RWPE1 (cell line): ENCODE measurements at regions not wholly inside any gene's neighbourhood (a gene's known extent, or its start where the extent isn't known, plus 50 kb on each side); places are given as distances from the start of the nearest gene placed in this dataset.
"Not testable (repeated sequence)": the region's sequence is repeated elsewhere in the genome, so short reads cannot be mapped to it uniquely, and the experiment has no call there.

Source experiments
- CTCF ChIA-PET: fragments of 350-600 bp; sonication (Branson Sonifier 250); formaldehyde crosslinking; extraction: SDS; loops from one replicate; lab custom pipeline; 2021; lab: Yijun Ruan, JAX
- POLR2A ChIA-PET: fragments of 400-600 bp; formaldehyde crosslinking; extraction: SDS; loops from one replicate; lab custom pipeline; 2020; ENCODE audit warnings: antibody characterized with exemption; ENCODE audit not compliant: low non-redundant PET; lab: Yijun Ruan, JAX
- DNase-seq: peaks from one replicate; pipeline ENCODE4 v3.0.0; 2012; ENCODE audit warnings: low spot score
- H3K27ac ChIP-seq: fragments of 450-650 bp; 2 replicates; pipeline ENCODE4 v1.5.1; 2017
- TF ChIP-seq, protein P1 (sequence below): fragments of 450-650 bp; conservative IDR thresholded peaks from 2 replicates; pipeline ENCODE4 v1.5.1; 2017; ENCODE audit warnings: low read depth, mild to moderate bottlenecking

DNA sequence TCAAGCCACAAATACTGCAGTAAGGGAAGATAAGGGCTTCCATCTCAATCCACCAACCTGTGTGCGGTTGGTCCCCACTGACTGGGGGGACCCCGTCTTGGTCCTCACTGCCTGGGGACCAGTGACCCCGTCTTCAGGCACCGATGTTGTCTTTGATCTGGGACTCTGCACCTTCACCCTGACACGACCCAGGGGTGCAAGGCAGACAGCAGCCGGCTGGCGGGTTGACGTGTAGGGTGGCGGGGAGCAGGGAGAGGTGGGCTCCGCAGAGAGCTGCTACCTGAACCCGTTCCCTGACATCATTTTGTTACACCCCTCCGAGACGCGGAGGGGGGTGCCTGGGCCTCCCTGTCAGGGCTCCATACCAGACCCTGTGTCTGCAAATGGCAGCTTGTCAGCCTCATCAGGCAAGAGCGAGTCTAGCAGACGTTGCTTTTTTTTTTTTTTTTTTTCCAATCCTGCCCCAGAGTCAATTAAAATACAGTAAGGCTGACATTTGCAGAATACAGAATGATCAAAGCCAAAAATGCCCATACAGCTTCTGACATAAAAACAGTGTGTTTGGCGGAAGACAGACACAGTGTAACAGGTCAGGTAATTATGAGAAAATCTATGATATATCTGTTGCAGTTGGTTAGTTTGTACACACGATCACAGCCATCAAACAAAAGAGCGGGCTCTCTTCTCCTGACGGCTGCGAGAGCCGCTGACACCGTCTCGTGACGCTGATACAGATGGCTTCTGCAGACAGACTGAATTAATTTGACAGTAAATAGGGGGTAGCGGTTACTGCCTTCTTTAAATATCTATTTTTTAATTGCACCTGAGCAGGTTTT is 118.6 kb downstream of the CRLF2 start:
- TF ChIP-seq, protein P1, sequence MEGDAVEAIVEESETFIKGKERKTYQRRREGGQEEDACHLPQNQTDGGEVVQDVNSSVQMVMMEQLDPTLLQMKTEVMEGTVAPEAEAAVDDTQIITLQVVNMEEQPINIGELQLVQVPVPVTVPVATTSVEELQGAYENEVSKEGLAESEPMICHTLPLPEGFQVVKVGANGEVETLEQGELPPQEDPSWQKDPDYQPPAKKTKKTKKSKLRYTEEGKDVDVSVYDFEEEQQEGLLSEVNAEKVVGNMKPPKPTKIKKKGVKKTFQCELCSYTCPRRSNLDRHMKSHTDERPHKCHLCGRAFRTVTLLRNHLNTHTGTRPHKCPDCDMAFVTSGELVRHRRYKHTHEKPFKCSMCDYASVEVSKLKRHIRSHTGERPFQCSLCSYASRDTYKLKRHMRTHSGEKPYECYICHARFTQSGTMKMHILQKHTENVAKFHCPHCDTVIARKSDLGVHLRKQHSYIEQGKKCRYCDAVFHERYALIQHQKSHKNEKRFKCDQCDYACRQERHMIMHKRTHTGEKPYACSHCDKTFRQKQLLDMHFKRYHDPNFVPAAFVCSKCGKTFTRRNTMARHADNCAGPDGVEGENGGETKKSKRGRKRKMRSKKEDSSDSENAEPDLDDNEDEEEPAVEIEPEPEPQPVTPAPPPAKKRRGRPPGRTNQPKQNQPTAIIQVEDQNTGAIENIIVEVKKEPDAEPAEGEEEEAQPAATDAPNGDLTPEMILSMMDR = no peak
- no peak for DNase-seq
- no peak overlapping the region for H3K27ac ChIP-seq
- ChIA-PET CTCF (no interaction called here), POLR2A (no interaction called here)

DNA sequence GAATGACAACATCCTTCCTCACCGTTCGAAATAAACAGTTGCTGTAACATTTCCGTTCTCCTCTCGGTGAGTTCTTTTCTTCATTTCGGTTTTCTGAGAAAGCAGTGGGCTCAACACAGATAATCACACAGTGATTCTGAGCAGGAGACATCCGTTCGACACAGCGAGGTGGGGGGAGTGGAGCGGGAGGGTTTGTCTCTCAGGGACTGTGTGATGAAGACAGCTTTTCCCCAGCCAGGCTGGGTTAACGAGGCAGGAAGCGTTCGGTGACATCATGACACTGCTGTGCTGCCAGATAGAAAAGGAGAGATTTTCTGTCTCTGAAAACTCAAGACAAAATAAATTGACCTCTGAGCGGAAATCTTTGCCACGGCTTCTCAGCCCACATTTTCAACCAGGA is 119.3 kb downstream of the CRLF2 start:
- CTCF ChIA-PET = no interaction called here
- POLR2A ChIA-PET = no interaction called here
- no peak for DNase-seq
- H3K27ac ChIP-seq = no peak overlapping the region
- TF ChIP-seq, protein P1 = no peak

DNA sequence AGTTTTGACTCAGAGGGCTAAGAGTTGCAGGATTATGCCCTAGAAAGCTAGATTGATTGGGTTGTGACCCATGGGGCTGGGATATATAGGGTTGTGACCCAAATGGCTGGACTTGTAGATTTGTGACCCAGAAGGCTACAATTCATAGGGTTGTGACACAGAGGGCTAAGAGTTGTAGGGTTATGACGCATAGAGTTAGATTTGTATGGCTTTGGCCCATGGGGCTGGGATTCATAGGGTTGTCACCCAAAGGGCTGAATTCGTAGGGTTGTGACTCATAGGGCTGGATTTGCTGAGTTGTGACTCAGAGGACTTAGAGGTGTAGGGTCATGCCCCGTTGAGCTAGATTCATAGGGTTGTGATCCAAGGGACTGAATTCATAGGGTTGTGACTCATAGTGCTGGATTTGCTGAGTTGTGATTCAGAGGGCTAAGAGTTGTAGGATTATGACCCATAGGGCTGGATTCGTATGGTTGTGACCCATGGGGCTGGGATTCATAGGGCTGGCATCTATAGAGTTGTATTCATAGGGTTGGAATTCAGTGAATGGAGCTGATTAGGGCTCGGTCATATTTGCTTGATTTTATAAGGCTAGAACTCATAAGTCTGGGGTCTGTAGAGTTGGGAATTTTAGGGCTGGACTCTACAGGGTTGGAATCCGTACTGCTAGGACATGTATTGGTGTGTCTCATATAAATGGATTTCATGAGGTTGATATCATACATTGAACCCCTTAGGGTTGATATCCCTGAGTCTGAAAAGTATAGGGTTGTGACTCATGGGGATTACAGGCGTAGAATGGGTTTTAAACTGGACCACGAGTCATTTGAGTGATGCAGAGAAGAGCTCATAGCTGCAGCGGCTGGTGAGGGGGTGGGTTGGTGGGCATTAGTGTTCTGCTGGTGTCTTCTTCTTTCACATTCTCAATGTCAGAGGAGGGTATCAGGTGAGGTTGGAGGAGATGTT is 125.7 kb downstream of the CRLF2 start:
- DNase-seq = peak; percentile 37
- no peak overlapping the region for H3K27ac ChIP-seq
- ChIA-PET CTCF (no interaction called here), POLR2A (no interaction called here)
- TF ChIP-seq, protein P1 = no peak

DNA sequence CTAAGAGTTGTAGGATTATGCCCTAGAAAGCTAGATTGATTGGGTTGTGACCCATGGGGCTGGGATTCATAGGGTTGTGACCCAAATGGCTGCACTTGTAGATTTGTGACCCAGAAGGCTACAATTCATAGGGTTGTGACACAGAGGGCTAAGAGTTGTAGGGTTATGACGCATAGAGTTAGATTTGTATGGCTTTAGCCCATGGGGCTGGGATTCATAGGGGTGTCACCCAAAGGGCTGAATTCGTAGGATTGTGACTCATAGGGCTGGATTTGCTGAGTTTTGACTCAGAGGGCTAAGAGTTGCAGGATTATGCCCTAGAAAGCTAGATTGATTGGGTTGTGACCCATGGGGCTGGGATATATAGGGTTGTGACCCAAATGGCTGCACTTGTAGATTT is 126.6 kb downstream of the CRLF2 start:
- H3K27ac ChIP-seq, POLR2A ChIA-PET, CTCF ChIA-PET, DNase-seq: not testable (repeated sequence)

DNA sequence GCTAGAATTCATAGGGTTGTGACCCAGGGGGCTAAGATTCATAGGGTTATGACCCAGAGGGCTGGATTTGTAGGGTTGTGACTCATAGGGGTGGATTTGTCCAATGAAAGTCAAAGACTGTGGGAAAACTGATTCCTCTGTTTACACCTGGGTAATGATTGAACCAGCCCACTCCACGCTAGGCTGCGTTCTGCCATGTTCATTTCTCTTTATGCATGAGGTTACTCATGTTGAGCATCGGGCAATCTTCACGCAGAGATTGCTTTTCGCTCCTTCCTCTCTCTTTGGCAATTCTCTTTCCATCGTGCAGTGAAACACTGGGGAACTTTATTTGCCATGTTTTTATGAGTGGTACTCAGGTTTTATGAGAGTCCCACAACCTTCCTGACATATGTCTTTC is 127.8 kb downstream of the CRLF2 start:
- no peak overlapping the region for H3K27ac ChIP-seq
- no peak for DNase-seq
- POLR2A ChIA-PET = no interaction called here
- TF ChIP-seq, protein P1 = no peak
- CTCF ChIA-PET = no interaction called here

DNA sequence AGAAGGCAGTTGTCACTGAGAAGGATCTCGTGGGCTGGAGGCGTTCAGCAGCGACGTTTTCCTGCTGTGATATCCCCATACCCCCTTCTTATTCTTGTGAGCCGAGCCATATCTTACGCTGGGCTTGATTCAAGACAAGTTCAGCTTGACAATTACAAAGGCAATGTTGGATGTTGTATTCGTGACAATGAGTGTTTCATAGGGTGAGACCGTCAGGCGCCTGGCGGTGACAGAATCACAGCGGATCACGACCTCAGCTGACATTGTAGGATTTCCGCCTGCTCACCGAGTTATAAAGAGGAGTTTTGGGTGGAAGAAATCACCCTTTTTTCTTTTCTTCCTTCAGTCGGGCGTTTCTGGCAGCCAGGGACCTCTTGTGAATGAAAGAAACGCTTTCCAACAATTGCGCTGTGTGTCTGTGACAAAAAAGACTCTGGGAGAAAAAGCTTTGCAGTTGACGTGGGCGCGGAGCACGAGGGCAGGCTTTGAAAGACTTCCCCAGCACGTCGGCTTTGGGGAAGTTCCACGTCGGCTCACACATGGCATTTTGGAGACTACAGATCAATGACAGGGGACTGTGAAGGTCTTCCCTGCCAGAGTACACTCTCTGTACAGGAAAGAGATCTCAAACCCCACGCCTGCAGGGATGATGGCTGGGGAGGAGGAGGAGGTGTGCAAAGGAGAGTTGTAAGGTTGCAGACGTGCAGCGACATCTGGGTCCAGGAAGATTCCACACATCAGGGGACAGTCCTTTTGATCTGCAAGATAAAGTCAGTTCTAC is 135.4 kb downstream of the CRLF2 start:
- ChIA-PET CTCF (no interaction called here), POLR2A (no interaction called here)
- DNase-seq = no peak
- no peak overlapping the region for H3K27ac ChIP-seq
- TF ChIP-seq, protein P1 = no peak
